ENCODE measurements at regions not wholly inside any gene's neighbourhood (a gene's known extent, or its start where the extent isn't known, plus 50 kb on each side); places are given as distances from the start of the nearest gene placed in this dataset.

DNA sequence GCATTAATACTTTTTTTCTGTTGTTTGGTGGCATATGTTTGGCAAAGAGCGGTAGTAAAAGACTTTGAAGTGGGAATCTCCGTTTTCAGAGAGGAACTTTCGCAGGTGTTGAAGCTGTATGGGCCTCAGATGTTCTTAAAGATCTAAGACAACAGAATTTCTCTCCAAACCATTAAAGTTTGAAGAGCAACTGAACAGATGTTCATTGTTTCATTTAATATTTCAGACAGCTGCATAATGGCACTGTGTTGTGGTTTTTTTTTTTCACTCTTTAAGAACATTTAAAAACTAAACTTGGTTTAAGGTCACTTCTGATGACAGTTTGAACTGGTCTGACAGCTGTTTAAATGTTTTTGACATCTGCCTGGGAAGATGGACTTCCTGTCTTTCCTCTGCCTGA lies 882.7 kb upstream of the PCDH10 start:
- H3K9me3 Mint-ChIP-seq, result no peaks in the 10 kb centered on the region
- H3K4me3 Mint-ChIP-seq, result no peak overlapping the region
- H3K4me1 Mint-ChIP-seq (ENCODE audit: low read depth), result no peaks in the 10 kb centered on the region
- H3K27me3 Mint-ChIP-seq (ENCODE audit: low read depth), result no peaks in the 10 kb centered on the region
- no peaks in the 10 kb centered on the region for H3K36me3 Mint-ChIP-seq (ENCODE audit: low read depth)
- H3K27ac Mint-ChIP-seq, result no peak overlapping the region

DNA sequence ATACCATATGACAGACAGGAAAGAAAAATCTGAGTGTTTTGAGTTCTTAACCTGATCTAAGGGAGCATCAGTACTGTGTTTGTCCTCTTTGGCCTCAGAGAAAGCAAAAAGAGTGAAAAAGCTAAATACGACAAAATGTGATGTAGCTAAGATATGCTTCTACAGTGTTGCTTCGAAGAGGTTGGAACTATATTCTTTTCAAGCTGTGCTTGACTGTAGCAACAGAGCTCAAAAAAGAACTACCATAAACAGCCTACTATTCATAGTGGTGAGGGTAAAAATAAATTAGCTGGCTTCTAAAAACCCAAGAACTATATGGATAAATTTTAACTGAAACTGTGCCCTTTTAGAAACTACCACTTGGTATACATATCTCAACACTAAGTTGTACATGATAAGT lies 881.8 kb upstream of the PCDH10 start:
- no peak overlapping the region for H3K4me3 Mint-ChIP-seq
- no peaks in the 10 kb centered on the region for H3K9me3 Mint-ChIP-seq
- H3K36me3 Mint-ChIP-seq (ENCODE audit: low read depth), result no peaks in the 10 kb centered on the region
- H3K27ac Mint-ChIP-seq, result no peak overlapping the region
- no peaks in the 10 kb centered on the region for H3K27me3 Mint-ChIP-seq (ENCODE audit: low read depth)
- H3K4me1 Mint-ChIP-seq (ENCODE audit: low read depth), result no peaks in the 10 kb centered on the region

- no peaks in the 10 kb centered on the region for H3K36me3 Mint-ChIP-seq (ENCODE audit: low read depth)
- H3K27ac Mint-ChIP-seq, result no peak overlapping the region
- no peaks in the 10 kb centered on the region for H3K9me3 Mint-ChIP-seq
- no peaks in the 10 kb centered on the region for H3K4me1 Mint-ChIP-seq (ENCODE audit: low read depth)
- no peaks in the 10 kb centered on the region for H3K27me3 Mint-ChIP-seq (ENCODE audit: low read depth)
- H3K4me3 Mint-ChIP-seq, result no peak overlapping the region
Observed at GRCh38 chr4:132269303-132269990, 879.6 kb upstream of the PCDH10 start.

DNA sequence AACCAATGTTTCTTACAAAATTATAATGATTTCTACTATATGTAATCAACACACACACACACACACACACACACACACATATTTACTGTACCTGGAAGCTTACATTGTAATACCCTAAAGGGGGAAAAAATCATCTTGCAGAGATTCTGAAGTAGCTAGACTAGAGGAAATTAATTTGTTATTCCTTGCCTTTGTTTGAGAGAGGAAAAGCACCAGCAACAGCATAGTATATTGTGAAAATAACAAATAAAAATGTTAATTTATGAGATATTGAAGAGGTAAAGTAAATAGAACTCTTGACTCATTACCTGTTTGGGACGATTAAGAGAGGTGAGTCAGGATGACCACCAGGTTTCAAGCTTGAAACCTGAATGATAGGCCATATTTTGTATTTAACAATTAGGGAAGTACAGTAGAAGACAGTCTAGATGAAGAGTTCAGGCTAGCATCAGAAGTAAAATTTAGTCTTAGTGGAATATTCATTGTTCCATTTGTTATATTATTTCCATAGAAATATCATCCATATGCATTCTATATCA lies 873.4 kb upstream of the PCDH10 start:
- H3K27me3 Mint-ChIP-seq (ENCODE audit: low read depth), result no peaks in the 10 kb centered on the region
- no peaks in the 10 kb centered on the region for H3K36me3 Mint-ChIP-seq (ENCODE audit: low read depth)
- H3K9me3 Mint-ChIP-seq, result peaks cover 4% of the 10 kb centered on the region
- H3K4me1 Mint-ChIP-seq (ENCODE audit: low read depth), result no peaks in the 10 kb centered on the region
- H3K4me3 Mint-ChIP-seq, result no peak overlapping the region
- no peak overlapping the region for H3K27ac Mint-ChIP-seq

- Mint-ChIP-seq H3K27ac (no peak overlapping the region), H3K4me1 (ENCODE audit: low read depth) (no peaks in the 10 kb centered on the region), H3K9me3 (peaks cover 4% of the 10 kb centered on the region), H3K27me3 (ENCODE audit: low read depth) (no peaks in the 10 kb centered on the region), H3K4me3 (no peak overlapping the region), H3K36me3 (ENCODE audit: low read depth) (no peaks in the 10 kb centered on the region)
Observed at GRCh38 chr4:132276185-132276584, 872.9 kb upstream of the PCDH10 start.

- Mint-ChIP-seq H3K36me3 (ENCODE audit: low read depth) (no peaks in the 10 kb centered on the region), H3K4me3 (no peak overlapping the region), H3K9me3 (peaks cover 4% of the 10 kb centered on the region), H3K4me1 (ENCODE audit: low read depth) (no peaks in the 10 kb centered on the region), H3K27me3 (ENCODE audit: low read depth) (no peaks in the 10 kb centered on the region), H3K27ac (no peak overlapping the region)
Observed at GRCh38 chr4:132276989-132277388, 872.1 kb upstream of the PCDH10 start.

DNA sequence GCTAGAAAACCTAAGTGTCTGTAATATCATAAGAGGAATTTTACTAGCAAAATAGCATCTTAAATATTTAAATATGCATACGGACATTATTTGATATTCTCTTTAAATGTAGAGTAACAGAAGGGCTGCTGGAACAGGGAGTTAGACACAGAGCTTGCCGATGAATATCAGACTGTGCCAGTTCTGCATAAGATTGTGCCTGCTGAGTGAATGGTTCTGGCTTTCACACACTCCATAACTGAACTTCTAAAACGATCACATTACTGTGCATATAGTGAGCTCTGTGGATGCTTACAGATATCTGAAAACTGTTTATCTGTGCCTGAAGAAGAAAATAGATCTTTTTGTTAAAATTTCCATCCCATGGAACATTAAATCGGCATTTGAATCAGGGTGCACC lies 867.4 kb upstream of the PCDH10 start:
- Mint-ChIP-seq H3K9me3 (peaks cover 9% of the 10 kb centered on the region), H3K27me3 (ENCODE audit: low read depth) (no peaks in the 10 kb centered on the region), H3K4me3 (no peak overlapping the region), H3K4me1 (ENCODE audit: low read depth) (no peaks in the 10 kb centered on the region), H3K36me3 (ENCODE audit: low read depth) (no peaks in the 10 kb centered on the region), H3K27ac (no peak overlapping the region)

DNA sequence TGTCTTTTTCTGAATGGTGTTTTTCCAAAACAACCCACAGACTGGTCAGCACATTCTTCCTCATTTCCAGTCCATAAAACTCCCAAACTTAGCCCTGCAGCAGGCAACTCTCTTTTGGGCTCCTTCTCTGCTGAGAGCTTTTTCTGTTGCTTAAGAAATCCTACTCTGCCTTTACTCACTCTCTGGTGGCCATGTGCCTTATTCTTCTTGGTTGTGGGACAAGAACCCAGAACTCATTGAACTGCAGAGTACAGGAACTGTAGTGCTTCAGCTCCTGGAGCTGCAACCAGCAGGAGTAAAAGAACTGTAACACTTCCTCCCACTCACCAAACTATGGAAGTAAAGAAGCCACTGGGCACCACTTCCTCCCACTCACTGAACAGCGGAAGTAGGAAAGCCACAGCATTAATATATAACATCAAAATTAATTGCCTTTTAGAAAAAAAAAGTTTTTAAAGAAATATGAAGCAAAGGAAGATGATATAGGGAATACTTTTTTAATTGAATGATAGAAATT lies 864.1 kb upstream of the PCDH10 start:
- peaks cover 8% of the 10 kb centered on the region for H3K9me3 Mint-ChIP-seq
- no peaks in the 10 kb centered on the region for H3K4me1 Mint-ChIP-seq (ENCODE audit: low read depth)
- H3K4me3 Mint-ChIP-seq, result no peak overlapping the region
- no peak overlapping the region for H3K27ac Mint-ChIP-seq
- no peaks in the 10 kb centered on the region for H3K27me3 Mint-ChIP-seq (ENCODE audit: low read depth)
- H3K36me3 Mint-ChIP-seq (ENCODE audit: low read depth), result no peaks in the 10 kb centered on the region

- H3K4me1 Mint-ChIP-seq (ENCODE audit: low read depth), result no peaks in the 10 kb centered on the region
- no peak overlapping the region for H3K4me3 Mint-ChIP-seq
- no peaks in the 10 kb centered on the region for H3K9me3 Mint-ChIP-seq
- H3K27me3 Mint-ChIP-seq (ENCODE audit: low read depth), result no peaks in the 10 kb centered on the region
- H3K36me3 Mint-ChIP-seq (ENCODE audit: low read depth), result no peaks in the 10 kb centered on the region
- H3K27ac Mint-ChIP-seq, result no peak overlapping the region
Observed at GRCh38 chr4:132297346-132297745, 851.7 kb upstream of the PCDH10 start.

- no peaks in the 10 kb centered on the region for H3K9me3 Mint-ChIP-seq
- H3K27me3 Mint-ChIP-seq (ENCODE audit: low read depth), result no peaks in the 10 kb centered on the region
- no peak overlapping the region for H3K4me3 Mint-ChIP-seq
- no peaks in the 10 kb centered on the region for H3K36me3 Mint-ChIP-seq (ENCODE audit: low read depth)
- no peak overlapping the region for H3K27ac Mint-ChIP-seq
- no peaks in the 10 kb centered on the region for H3K4me1 Mint-ChIP-seq (ENCODE audit: low read depth)
Observed at GRCh38 chr4:132299841-132300240, 849.3 kb upstream of the PCDH10 start.

- Mint-ChIP-seq H3K4me1 (ENCODE audit: low read depth) (no peaks in the 10 kb centered on the region), H3K27me3 (ENCODE audit: low read depth) (no peaks in the 10 kb centered on the region), H3K36me3 (ENCODE audit: low read depth) (no peaks in the 10 kb centered on the region), H3K27ac (no peak overlapping the region), H3K9me3 (no peaks in the 10 kb centered on the region), H3K4me3 (no peak overlapping the region)
Observed at GRCh38 chr4:132312521-132312920, 836.6 kb upstream of the PCDH10 start.

DNA sequence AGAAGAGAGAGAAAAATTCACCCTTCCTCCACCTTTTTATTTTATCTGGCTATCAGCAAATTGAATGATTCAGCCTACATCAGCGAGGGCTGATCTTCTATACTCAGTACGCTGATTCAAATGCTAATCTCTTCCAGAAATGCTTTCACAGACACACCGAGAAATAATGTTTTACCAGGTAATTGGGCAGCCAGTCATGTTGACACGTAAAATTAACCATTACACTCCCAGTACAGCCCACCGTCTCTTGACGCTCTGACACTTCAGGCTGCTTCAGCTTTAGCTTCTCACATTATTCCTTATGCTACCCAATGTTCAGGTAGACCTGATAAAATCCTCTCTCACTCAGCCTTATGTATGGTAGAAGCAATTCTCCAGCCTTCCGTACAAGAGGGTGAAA lies 835.2 kb upstream of the PCDH10 start:
- no peaks in the 10 kb centered on the region for H3K4me1 Mint-ChIP-seq (ENCODE audit: low read depth)
- no peak overlapping the region for H3K4me3 Mint-ChIP-seq
- no peaks in the 10 kb centered on the region for H3K27me3 Mint-ChIP-seq (ENCODE audit: low read depth)
- H3K36me3 Mint-ChIP-seq (ENCODE audit: low read depth), result no peaks in the 10 kb centered on the region
- H3K27ac Mint-ChIP-seq, result no peak overlapping the region
- H3K9me3 Mint-ChIP-seq, result no peaks in the 10 kb centered on the region

GRCh38 chr4:132316738-132317137 lies 832.4 kb upstream of the PCDH10 start:
- Mint-ChIP-seq H3K4me1 (ENCODE audit: low read depth) (no peaks in the 10 kb centered on the region), H3K4me3 (no peak overlapping the region), H3K9me3 (no peaks in the 10 kb centered on the region), H3K27me3 (ENCODE audit: low read depth) (no peaks in the 10 kb centered on the region), H3K27ac (no peak overlapping the region), H3K36me3 (ENCODE audit: low read depth) (no peaks in the 10 kb centered on the region)

DNA sequence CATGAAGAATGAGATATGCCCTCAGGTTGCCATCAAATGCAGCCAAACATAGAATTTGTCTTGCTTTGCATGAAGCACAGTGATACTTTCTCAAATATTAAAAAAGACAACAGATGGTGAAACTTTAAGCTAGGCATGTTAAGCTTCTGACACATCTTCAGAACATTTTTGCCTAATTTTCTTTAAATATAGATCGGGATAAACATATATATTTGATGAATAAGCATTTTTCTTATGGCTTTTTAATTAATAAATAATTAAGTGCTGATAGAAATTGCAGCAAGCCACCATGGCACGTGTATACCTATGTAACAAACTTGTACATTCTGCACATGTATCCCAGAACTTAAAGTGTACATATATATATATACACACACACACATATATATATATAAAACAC lies 831.2 kb upstream of the PCDH10 start:
- no peaks in the 10 kb centered on the region for H3K4me1 Mint-ChIP-seq (ENCODE audit: low read depth)
- no peaks in the 10 kb centered on the region for H3K27me3 Mint-ChIP-seq (ENCODE audit: low read depth)
- H3K36me3 Mint-ChIP-seq (ENCODE audit: low read depth), result no peaks in the 10 kb centered on the region
- no peak overlapping the region for H3K27ac Mint-ChIP-seq
- no peak overlapping the region for H3K4me3 Mint-ChIP-seq
- H3K9me3 Mint-ChIP-seq, result no peaks in the 10 kb centered on the region

DNA sequence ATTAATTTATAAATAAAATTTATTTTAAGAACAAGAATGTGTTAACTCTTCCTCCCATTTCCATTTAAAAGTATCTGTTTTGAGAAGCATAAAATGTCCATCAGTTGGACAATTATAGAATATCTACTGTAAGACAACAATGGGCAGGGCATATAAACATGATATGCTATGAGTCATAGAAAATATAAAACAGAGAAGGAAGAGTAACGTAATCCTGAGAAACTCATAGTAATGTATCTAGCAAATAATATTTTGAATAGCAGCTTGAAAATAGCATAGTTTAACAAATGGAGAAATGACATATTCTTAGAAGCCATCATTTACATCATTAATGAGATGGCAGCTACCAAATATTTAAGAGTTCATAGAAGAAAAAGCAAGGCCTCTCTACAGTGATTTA lies 820.3 kb upstream of the PCDH10 start:
- no peaks in the 10 kb centered on the region for H3K4me1 Mint-ChIP-seq (ENCODE audit: low read depth)
- no peaks in the 10 kb centered on the region for H3K36me3 Mint-ChIP-seq (ENCODE audit: low read depth)
- H3K4me3 Mint-ChIP-seq, result no peak overlapping the region
- H3K27me3 Mint-ChIP-seq (ENCODE audit: low read depth), result no peaks in the 10 kb centered on the region
- H3K27ac Mint-ChIP-seq, result no peak overlapping the region
- no peaks in the 10 kb centered on the region for H3K9me3 Mint-ChIP-seq
